Suprapubic skin (tissue), 4 donors: ENCODE measurements at regions not wholly inside any gene's neighbourhood (a gene's known extent, or its start where the extent isn't known, plus 50 kb on each side); places are given as distances from the start of the nearest gene placed in this dataset.
"Not testable (repeated sequence)": the region's sequence is repeated elsewhere in the genome, so short reads cannot be mapped to it uniquely, and the experiment has no call there.

Experiments used
- POLR2A ChIP-seq, 2 donors: fragments of 450-650 bp; IDR thresholded peaks; one replicate each; pipeline ENCODE4 v1.6.1; 2017; ENCODE audit warnings: antibody characterized with exemption in 2 of 2, mild to moderate bottlenecking in 2 of 2, moderate library complexity in 2 of 2
- POLR2AphosphoS5 ChIP-seq, 3 donors: sonication (generic); formaldehyde crosslinking; IDR thresholded peaks; one replicate each; pipeline ENCODE4 v1.6.1; 2017; ENCODE audit warnings: antibody characterized with exemption in 3 of 3
- TF ChIP-seq, protein P1 (sequence below), 2 donors: fragments of 200-600 bp in 1 of 2; fragments of 450-650 bp in 1 of 2; sonication (generic) in 1 of 2; IDR thresholded peaks; one replicate each; pipeline ENCODE4 v1.5.1; 2016 to 2019; ENCODE audit warnings: antibody characterized with exemption in 2 of 2, mild to moderate bottlenecking in 1 of 2, moderate library complexity in 1 of 2

DNA sequence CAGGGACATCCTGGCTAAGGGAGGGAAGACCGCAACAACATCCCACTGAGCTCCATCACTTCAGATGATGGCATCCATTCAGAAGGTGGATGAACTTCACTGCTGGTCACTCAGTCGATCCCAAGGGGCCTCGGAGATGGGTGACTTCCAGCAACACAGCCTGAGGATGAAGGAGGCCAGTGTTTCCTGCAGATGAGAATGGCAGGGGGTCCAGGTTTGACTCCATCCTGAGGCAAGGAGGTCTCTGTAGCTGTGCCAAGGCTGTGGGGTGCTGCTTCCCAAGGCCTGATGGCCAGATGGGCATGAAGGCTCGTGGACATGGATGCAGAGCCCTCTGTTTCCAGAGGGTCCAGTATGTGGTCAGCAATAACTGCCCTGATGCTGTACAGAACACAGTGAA lies 2693.4 kb upstream of the DEFB115 start:
- TF ChIP-seq, protein P1, sequence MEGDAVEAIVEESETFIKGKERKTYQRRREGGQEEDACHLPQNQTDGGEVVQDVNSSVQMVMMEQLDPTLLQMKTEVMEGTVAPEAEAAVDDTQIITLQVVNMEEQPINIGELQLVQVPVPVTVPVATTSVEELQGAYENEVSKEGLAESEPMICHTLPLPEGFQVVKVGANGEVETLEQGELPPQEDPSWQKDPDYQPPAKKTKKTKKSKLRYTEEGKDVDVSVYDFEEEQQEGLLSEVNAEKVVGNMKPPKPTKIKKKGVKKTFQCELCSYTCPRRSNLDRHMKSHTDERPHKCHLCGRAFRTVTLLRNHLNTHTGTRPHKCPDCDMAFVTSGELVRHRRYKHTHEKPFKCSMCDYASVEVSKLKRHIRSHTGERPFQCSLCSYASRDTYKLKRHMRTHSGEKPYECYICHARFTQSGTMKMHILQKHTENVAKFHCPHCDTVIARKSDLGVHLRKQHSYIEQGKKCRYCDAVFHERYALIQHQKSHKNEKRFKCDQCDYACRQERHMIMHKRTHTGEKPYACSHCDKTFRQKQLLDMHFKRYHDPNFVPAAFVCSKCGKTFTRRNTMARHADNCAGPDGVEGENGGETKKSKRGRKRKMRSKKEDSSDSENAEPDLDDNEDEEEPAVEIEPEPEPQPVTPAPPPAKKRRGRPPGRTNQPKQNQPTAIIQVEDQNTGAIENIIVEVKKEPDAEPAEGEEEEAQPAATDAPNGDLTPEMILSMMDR (IDR thresholded peaks at IDR 0.05): not testable (repeated sequence)
- TF ChIP-seq POLR2A, POLR2AphosphoS5 (IDR thresholded peaks at IDR 0.05): not testable (repeated sequence)
